ENCODE measurements at regions not wholly inside any gene's neighbourhood (a gene's known extent, or its start where the extent isn't known, plus 50 kb on each side); places are given as distances from the start of the nearest gene placed in this dataset.

DNA sequence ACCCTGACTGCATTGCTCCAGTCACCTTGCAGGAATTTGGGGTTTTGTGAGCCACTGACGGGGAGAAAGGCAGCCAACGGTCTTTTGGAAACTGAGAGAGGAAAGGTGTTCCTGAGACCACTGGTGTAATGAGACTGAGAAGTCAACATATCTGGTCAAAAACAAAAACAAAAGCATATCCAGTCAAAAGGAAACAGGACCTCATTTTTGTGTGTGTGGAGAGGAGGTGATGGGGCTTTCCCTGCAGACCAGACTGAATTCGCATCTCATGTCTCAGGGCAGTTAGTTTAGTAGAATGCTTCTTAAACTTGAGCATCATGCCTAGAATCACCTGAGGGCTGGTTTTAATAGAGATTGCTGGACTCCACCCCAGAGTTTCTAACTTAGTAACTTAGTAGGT, 198.4 kb downstream of the COPRS start (continued):
- TF ChIP-seq, protein P1, sequence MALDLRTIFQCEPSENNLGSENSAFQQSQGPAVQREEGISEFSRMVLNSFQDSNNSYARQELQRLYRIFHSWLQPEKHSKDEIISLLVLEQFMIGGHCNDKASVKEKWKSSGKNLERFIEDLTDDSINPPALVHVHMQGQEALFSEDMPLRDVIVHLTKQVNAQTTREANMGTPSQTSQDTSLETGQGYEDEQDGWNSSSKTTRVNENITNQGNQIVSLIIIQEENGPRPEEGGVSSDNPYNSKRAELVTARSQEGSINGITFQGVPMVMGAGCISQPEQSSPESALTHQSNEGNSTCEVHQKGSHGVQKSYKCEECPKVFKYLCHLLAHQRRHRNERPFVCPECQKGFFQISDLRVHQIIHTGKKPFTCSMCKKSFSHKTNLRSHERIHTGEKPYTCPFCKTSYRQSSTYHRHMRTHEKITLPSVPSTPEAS (tag by site-specific recombination; IDR thresholded peaks at IDR 0.05) = no peak

DNA sequence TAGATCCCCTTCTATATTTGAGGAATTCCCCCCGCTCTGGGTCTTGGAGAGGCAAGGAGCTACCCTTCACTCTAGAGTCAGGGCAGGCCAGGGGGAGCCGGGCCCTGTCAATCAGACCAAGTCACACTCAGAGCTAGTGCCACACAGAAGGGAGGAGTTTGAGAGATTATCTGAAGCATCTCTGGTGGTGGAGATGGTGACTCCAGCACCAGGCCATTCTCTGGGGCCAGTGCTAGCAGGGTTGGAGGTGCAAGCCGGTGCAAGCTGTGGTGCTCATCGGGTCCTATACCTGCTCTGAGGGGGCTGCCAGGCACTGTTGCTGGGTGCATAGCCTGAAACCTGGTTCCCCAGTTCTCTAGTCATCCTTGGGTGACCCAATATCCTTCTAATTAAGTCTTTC, 201.2 kb downstream of the COPRS start:
- ChIA-PET CTCF (no interaction called here), POLR2A (interaction anchor here (1.1 kb wide), 1 partner anchor 13 kb away, joined by 3 read pairs; no protein-coding TSS in a partner anchor)
- no peak for TF ChIP-seq ZNF155 (tag by site-specific recombination; IDR thresholded peaks at IDR 0.05)
- TF ChIP-seq ZNF121 (tag by site-specific recombination; IDR thresholded peaks at IDR 0.05) = no peak
- TF ChIP-seq ZSCAN23 (tag by site-specific recombination; IDR thresholded peaks at IDR 0.05) = no peak
- TF ChIP-seq ZXDB (tag by site-specific recombination; IDR thresholded peaks at IDR 0.05) = no peak
- TF ChIP-seq ZFP69B (tag by site-specific recombination; IDR thresholded peaks at IDR 0.05) = no peak
- no peak for TF ChIP-seq ZFHX2 (tag by site-specific recombination; conservative IDR thresholded peaks at IDR 0.05)
- TF ChIP-seq, protein P2, sequence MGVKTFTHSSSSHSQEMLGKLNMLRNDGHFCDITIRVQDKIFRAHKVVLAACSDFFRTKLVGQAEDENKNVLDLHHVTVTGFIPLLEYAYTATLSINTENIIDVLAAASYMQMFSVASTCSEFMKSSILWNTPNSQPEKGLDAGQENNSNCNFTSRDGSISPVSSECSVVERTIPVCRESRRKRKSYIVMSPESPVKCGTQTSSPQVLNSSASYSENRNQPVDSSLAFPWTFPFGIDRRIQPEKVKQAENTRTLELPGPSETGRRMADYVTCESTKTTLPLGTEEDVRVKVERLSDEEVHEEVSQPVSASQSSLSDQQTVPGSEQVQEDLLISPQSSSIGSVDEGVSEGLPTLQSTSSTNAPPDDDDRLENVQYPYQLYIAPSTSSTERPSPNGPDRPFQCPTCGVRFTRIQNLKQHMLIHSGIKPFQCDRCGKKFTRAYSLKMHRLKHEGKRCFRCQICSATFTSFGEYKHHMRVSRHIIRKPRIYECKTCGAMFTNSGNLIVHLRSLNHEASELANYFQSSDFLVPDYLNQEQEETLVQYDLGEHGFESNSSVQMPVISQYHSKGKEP (tag by site-specific recombination; IDR thresholded peaks at IDR 0.05) = no peak

DNA sequence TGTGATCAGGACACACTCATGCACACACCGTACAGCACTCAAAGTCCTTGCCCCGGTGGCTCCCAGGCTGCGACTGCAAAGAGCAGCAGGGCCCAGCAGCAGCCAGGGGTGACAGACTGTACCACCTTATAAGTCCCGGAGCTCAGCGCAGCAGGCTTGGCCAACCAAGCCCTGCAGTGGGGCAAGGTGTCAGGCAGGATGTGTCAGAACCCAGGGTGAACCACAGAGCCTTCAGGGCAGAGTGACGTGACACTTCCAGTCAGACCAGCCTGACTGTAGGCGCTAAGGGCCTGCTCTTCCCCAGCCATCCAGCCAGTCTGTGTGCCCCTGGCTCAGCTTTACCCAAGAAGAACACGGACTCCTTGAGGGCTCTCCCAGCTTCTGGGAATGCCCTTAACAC, 204.1 kb downstream of the COPRS start:
- H3K4me3 ChIP-seq (ENCODE audit: low read depth, low read length) = no peak overlapping the region
- TF ChIP-seq, protein P3, sequence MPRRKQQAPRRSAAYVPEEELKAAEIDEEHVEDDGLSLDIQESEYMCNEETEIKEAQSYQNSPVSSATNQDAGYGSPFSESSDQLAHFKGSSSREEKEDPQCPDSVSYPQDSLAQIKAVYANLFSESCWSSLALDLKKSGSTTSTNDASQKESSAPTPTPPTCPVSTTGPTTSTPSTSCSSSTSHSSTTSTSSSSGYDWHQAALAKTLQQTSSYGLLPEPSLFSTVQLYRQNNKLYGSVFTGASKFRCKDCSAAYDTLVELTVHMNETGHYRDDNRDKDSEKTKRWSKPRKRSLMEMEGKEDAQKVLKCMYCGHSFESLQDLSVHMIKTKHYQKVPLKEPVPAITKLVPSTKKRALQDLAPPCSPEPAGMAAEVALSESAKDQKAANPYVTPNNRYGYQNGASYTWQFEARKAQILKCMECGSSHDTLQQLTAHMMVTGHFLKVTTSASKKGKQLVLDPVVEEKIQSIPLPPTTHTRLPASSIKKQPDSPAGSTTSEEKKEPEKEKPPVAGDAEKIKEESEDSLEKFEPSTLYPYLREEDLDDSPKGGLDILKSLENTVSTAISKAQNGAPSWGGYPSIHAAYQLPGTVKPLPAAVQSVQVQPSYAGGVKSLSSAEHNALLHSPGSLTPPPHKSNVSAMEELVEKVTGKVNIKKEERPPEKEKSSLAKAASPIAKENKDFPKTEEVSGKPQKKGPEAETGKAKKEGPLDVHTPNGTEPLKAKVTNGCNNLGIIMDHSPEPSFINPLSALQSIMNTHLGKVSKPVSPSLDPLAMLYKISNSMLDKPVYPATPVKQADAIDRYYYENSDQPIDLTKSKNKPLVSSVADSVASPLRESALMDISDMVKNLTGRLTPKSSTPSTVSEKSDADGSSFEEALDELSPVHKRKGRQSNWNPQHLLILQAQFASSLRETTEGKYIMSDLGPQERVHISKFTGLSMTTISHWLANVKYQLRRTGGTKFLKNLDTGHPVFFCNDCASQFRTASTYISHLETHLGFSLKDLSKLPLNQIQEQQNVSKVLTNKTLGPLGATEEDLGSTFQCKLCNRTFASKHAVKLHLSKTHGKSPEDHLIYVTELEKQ (tag by site-specific recombination; IDR thresholded peaks at IDR 0.05; ENCODE audit: borderline replicate concordance) = no peak
- TF ChIP-seq ZBTB20 (tag by site-specific recombination; IDR thresholded peaks at IDR 0.05) = no peak
- no peak for TF ChIP-seq SP7 (tag by site-specific recombination; IDR thresholded peaks at IDR 0.05)
- no peak for TF ChIP-seq ZNF658 (tag by site-specific recombination; IDR thresholded peaks at IDR 0.05)
- TF ChIP-seq ZNF416 (tag by site-specific recombination; IDR thresholded peaks at IDR 0.05) = no peak
- TF ChIP-seq, protein P4, sequence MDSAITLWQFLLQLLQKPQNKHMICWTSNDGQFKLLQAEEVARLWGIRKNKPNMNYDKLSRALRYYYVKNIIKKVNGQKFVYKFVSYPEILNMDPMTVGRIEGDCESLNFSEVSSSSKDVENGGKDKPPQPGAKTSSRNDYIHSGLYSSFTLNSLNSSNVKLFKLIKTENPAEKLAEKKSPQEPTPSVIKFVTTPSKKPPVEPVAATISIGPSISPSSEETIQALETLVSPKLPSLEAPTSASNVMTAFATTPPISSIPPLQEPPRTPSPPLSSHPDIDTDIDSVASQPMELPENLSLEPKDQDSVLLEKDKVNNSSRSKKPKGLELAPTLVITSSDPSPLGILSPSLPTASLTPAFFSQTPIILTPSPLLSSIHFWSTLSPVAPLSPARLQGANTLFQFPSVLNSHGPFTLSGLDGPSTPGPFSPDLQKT (IDR thresholded peaks at IDR 0.05; ENCODE audit: borderline replicate concordance, low read depth, low read length) = no peak
- TF ChIP-seq, protein P5, sequence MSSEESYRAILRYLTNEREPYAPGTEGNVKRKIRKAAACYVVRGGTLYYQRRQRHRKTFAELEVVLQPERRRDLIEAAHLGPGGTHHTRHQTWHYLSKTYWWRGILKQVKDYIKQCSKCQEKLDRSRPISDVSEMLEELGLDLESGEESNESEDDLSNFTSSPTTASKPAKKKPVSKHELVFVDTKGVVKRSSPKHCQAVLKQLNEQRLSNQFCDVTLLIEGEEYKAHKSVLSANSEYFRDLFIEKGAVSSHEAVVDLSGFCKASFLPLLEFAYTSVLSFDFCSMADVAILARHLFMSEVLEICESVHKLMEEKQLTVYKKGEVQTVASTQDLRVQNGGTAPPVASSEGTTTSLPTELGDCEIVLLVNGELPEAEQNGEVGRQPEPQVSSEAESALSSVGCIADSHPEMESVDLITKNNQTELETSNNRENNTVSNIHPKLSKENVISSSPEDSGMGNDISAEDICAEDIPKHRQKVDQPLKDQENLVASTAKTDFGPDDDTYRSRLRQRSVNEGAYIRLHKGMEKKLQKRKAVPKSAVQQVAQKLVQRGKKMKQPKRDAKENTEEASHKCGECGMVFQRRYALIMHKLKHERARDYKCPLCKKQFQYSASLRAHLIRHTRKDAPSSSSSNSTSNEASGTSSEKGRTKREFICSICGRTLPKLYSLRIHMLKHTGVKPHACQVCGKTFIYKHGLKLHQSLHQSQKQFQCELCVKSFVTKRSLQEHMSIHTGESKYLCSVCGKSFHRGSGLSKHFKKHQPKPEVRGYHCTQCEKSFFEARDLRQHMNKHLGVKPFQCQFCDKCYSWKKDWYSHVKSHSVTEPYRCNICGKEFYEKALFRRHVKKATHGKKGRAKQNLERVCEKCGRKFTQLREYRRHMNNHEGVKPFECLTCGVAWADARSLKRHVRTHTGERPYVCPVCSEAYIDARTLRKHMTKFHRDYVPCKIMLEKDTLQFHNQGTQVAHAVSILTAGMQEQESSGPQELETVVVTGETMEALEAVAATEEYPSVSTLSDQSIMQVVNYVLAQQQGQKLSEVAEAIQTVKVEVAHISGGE (tag by site-specific recombination; conservative IDR thresholded peaks at IDR 0.05; ENCODE audit: low read depth) = no peak
- H3K36me3 ChIP-seq (ENCODE audit: control insufficient read depth in 2 of 2, insufficient read depth in 1 of 2, low read length in 2 of 2) = no peaks in the 10 kb centered on the region
- H3K9me3 ChIP-seq (ENCODE audit: control insufficient read depth, insufficient read depth, low read depth, low read length) = no peaks in the 10 kb centered on the region
- no peak overlapping the region for H3K27ac ChIP-seq (ENCODE audit: extremely low read depth, low read depth, low read length)
- no peaks in the 10 kb centered on the region for H3K4me1 ChIP-seq (ENCODE audit: control insufficient read depth, insufficient read depth, low read length)
- ChIA-PET POLR2A (no interaction called here), CTCF (no interaction called here)

More for the DNA sequence above, 201.2 kb downstream of the COPRS start:
- no peaks in the 10 kb centered on the region for H3K9me3 ChIP-seq (ENCODE audit: control insufficient read depth, insufficient read depth, low read depth, low read length)
- H3K36me3 ChIP-seq (ENCODE audit: control insufficient read depth in 2 of 2, insufficient read depth in 1 of 2, low read length in 2 of 2) = no peaks in the 10 kb centered on the region
- no peaks in the 10 kb centered on the region for H3K4me1 ChIP-seq (ENCODE audit: control insufficient read depth, insufficient read depth, low read length)
- no peak overlapping the region for H3K4me3 ChIP-seq (ENCODE audit: low read depth, low read length)
- H3K27ac ChIP-seq (ENCODE audit: extremely low read depth, low read depth, low read length) = no peak overlapping the region

All from HEK293 (cell line).